HG02938 (cell line): ENCODE measurements at regions not wholly inside any gene's neighbourhood (a gene's known extent, or its start where the extent isn't known, plus 50 kb on each side); places are given as distances from the start of the nearest gene placed in this dataset.

Experiments
- ATAC-seq: cut with Tn5 transposase; IDR thresholded peaks from one replicate; pipeline ENCODE4 v1.9.1; 2021; ENCODE audit warnings: mild to moderate bottlenecking, moderate library complexity; ENCODE audit not compliant: unreplicated experiment

GRCh38 chr11:41849250-41849649 is 389.8 kb upstream of the LRRC4C start:
- ATAC-seq: no peak

GRCh38 chr11:41851743-41852142 is 392.3 kb upstream of the LRRC4C start:
- no peak for ATAC-seq

- ATAC-seq: no peak
Measured at GRCh38 chr11:41861838-41862237, 402.4 kb upstream of the LRRC4C start.

DNA sequence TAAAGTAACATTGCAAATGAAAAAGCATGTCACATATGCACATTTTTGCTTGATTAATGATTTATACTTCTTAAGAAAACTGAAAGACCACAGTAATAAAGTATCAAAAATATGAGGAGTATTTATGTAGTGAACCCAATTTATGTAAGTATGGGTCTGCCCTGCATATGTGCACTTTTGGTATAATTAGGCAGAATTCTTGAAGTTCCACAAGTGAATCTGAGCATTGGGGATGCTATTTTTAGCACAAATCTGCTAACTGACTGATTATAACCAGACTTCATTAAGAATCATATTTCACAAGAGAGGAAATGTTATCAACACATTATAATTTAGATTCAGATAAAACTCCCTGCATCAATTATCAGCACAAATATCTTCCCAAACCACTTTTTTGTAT is 407.1 kb upstream of the LRRC4C start:
- ATAC-seq: no peak

DNA sequence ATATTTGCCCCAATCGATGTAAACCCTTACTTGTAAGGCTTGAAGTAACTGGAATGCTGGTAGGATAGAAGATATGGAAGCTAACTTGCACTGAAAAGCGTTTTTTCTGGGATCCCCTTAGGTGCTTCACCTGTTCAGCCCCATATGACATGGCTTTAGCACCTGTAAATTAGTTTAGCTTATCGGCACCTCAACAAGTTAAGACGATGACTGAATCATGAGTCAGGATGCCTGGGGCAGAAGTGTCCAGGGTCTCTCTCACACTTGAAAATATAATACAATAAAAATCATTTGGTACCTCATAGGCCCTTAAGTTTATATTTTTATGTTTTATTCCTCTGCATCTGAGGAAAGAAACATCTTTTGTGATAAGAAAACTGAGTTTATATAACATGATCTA is 409.2 kb upstream of the LRRC4C start:
- no peak for ATAC-seq

GRCh38 chr11:41872426-41872825 is 413.0 kb upstream of the LRRC4C start:
- ATAC-seq: no peak

DNA sequence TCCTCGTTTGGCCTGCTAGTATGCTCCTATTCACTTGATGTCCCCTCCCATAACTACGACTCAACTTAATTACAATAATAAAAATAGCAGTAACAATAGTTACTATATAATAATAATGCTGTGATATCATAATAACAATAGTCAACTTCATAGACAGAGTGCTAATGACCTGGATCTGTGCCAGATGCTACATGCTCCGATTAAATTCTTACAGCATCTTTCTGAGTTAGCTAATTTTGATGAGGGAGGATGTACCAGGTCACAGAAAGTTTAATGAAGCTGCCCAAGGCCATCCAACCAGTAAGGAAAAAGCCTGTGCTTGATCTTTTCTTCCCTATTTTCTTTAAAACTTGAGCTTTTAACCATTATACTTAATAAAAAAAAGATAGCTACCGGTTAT is 413.4 kb upstream of the LRRC4C start:
- ATAC-seq: no peak

DNA sequence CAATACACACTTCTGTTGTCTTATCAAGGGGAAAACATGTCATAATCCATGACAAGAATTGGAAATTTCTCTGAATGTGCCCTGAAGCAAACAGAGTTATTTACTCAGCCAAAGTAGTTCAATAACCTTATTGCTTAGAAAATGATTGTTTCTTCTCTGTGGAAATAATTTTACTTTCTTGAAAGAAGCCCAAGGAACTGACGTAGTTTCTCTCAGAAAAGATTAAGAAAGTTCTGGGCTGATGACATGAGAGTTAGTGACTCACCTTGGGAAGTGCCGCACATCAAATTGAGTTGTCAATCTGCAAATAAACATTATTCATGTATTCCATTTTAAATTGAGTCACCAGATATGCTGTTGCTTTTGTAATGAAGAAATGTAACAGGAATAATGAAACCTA is 418.6 kb upstream of the LRRC4C start:
- ATAC-seq: no peak

- ATAC-seq: no peak
Measured at GRCh38 chr11:41879214-41879613, 419.8 kb upstream of the LRRC4C start.

DNA sequence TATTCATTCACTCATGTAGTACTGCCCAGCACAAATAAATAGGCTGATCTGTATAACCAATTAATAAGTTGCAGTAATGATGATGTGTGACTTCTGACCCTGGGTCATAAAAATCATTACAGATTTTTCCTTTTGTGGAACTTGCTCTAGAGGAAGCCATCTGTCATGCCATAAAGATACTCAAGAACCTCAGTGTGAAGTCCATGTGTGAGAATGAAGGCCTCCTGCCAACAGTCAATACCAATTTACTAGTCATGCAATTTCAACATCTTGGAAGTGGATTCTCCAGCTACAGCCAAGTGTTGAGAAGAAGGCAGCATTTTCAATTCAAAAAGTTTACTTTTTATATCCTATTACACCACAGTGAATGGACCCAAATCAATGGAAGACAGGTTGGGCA is 435.6 kb upstream of the LRRC4C start:
- no peak for ATAC-seq

- no peak for ATAC-seq
Measured at GRCh38 chr11:41897991-41898390, 438.5 kb upstream of the LRRC4C start.

- ATAC-seq: no peak
Measured at GRCh38 chr11:41917900-41918299, 458.4 kb upstream of the LRRC4C start.

DNA sequence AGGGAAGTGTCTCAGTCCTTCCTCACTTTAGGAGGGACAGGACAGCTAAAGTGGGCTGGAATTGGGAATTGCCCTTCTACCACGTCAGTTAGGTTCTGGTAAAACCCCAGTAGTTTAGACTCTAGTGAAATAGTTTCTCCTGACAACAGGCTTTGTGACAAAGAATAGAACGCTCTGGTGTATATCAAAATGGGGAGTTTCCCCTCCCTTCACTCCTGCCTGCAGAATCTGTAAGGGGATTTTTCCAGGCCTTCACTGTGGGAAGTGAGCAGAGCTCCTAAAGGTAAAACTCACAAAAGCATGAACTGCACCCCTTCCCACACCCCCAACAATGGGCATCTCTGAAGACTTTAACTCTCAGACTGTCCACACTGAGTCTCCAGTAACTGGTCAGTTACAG is 460.9 kb upstream of the LRRC4C start:
- no peak for ATAC-seq

- ATAC-seq: no peak
Measured at GRCh38 chr11:41921746-41922390, 462.4 kb upstream of the LRRC4C start.

GRCh38 chr11:41926339-41926738 is 466.9 kb upstream of the LRRC4C start:
- no peak for ATAC-seq

- ATAC-seq: no peak
Measured at GRCh38 chr11:41935241-41935640, 475.8 kb upstream of the LRRC4C start.

DNA sequence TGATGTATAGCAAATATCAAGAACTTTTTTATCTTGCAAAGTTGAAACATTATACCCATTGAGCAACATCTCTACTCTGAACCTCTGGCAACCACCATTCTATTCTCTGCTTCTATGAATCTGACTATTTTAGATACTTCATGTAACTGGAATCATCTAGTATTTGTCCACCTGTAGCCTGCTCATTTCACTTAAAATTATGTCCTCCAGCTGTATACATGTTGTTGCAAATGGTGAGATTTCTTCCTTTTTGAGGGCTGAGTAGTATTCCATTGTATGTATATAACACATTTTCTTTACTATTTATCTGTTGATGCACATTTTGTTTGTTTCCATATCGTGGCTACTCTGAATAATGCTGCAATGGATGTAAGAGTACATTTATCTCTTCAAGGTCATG is 476.3 kb upstream of the LRRC4C start:
- no peak for ATAC-seq

DNA sequence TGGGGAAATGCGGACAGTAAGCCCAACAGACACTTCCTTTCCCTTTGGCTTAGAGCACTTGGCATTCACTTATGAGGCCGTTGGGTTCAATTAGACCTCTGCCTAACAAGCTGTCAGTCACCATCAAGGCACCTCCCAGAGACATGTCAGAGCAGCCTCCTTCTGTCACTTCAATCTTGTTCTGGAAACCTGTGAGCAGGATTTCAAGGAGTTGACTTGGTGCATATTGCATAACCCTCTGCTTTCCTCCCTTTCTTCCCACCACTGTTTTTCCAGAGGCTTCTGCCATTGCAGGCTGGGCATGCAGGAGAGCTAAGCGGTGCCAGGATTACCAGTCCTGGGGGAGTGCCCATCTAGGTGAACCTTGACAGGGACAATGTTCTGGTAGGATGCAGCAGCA is 484.2 kb upstream of the LRRC4C start:
- no peak for ATAC-seq

DNA sequence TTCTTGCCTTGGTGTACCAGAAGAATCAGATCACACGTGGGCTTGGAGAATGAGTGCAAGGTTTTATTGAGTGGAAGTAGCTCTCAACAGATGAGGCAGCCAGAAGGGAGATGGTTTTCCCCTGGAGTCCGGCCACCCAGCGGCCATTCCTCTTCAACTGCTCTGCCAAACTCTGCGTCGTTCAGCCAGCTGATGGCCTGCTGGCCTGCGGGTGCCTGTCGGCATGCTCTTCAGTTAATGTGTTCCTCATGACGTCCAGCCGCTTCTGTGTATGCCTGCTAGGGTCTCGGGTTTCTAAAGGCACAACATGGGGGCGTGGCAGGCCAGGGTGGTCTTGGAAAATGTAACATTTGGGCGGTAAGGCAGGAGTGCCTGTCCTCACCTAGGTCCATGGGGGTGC is 487.9 kb upstream of the LRRC4C start:
- ATAC-seq: no peak

DNA sequence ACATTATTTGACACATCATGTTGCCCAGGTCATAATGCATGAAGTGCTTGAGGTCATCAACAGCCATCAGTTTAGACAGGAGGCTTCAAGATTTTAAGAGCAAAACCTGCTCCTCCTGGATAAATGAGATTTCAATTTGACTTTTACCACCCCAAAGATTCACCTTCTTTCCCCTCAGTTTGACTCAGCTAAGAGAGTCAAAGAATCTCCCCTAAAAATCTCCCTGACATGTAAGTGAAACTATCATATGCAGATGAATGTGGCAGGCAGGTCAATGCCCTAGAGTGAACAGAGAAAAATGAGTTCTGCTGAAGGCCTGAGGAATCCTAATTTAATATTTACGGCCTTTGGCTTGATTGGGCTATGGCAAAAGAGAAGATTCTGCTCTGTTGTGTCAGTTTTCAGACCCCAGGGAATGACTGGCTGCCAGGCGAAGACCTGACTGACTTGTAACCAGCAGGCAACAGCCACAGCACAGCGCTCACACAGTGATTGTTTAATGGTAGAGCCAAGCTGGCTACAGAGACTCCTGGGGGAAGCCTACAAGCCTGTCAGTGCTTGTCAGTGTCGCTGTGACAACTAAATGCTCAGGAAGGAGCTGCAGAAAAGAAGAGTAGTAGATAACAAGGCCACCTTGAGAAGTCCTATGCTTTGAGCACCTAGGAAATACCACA is 491.2 kb upstream of the LRRC4C start:
- no peak for ATAC-seq

DNA sequence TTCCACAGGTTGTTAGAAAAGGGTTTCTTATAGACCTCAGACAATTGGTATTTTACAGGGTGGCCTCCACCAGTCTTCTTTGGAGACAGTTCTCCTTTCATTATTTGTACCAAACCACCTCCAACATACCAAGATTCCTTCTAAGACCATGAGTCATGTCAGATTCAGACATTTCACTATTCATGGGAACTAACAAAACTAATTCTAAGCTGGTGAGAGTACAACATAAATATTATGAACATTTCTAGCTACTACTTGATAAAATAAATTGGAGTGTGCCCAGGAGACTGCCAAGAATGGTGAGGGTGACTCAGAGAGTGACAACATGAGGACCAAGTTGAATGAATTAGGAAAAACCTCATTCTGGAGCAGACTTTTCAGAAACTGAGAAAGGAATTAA is 494.6 kb upstream of the LRRC4C start:
- ATAC-seq: no peak

- ATAC-seq: no peak
Measured at GRCh38 chr11:41955066-41955465, 495.6 kb upstream of the LRRC4C start.
